NB4 (cell line): ENCODE measurements at regions not wholly inside any gene's neighbourhood (a gene's known extent, or its start where the extent isn't known, plus 50 kb on each side); places are given as distances from the start of the nearest gene placed in this dataset.

Source experiments
- CTCF ChIP-seq: IDR thresholded peaks from one replicate; pipeline ENCODE4 v1.5.1; 2012; ENCODE audit warnings: low read depth, low read length
- POLR2A ChIP-seq: IDR thresholded peaks from 2 replicates; pipeline ENCODE4 v1.6.1; 2011; ENCODE audit warnings: mild to moderate bottlenecking; ENCODE audit not compliant: insufficient read length; ENCODE audit errors: extremely low read depth

- TF ChIP-seq CTCF (no peak), POLR2A (no peak)
These were observed 181.5 kb downstream of the IRS2 start for GRCh38 chr13:109604894-109605293.
